Right kidney (tissue), 1 donor: ENCODE measurements at regions not wholly inside any gene's neighbourhood (a gene's known extent, or its start where the extent isn't known, plus 50 kb on each side); places are given as distances from the start of the nearest gene placed in this dataset.
"Not testable (repeated sequence)": the region's sequence is repeated elsewhere in the genome, so short reads cannot be mapped to it uniquely, and the experiment has no call there.

Source experiments
- DNase-seq: peaks from one replicate; pipeline ENCODE4 v3.0.0-alpha.2; 2016

- no peak for DNase-seq
Measured at GRCh38 chr18:24561369-24561965, 101.0 kb downstream of the HRH4 start.

GRCh38 chr18:24567199-24567598 is 106.8 kb downstream of the HRH4 start:
- DNase-seq, result no peak

- DNase-seq, result no peak
Measured at GRCh38 chr18:24570716-24571115, 110.3 kb downstream of the HRH4 start.

GRCh38 chr18:24582771-24583170 is 122.3 kb downstream of the HRH4 start:
- DNase-seq, result no peak

GRCh38 chr18:24584205-24584604 is 123.8 kb downstream of the HRH4 start:
- no peak for DNase-seq

GRCh38 chr18:24584813-24585212 is 124.4 kb downstream of the HRH4 start:
- no peak for DNase-seq

GRCh38 chr18:24585996-24586566 is 125.6 kb downstream of the HRH4 start:
- DNase-seq, result no peak

GRCh38 chr18:24586662-24587360 is 126.4 kb downstream of the HRH4 start:
- no peak for DNase-seq

GRCh38 chr18:24588440-24588839 is 128.0 kb downstream of the HRH4 start:
- no peak for DNase-seq

GRCh38 chr18:24590946-24591345 is 130.5 kb downstream of the HRH4 start:
- no peak for DNase-seq

GRCh38 chr18:24593401-24593800 is 133.0 kb downstream of the HRH4 start:
- DNase-seq, result no peak

- no peak for DNase-seq
Measured at GRCh38 chr18:24593886-24594285, 133.4 kb downstream of the HRH4 start.

GRCh38 chr18:24595561-24596031 is 135.2 kb downstream of the HRH4 start:
- DNase-seq, result peak; percentile 61

- DNase-seq, result no peak
Measured at GRCh38 chr18:24600076-24600654, 139.7 kb downstream of the HRH4 start.

GRCh38 chr18:24601585-24601984 is 141.1 kb downstream of the HRH4 start:
- no peak for DNase-seq

- no peak for DNase-seq
Measured at GRCh38 chr18:24602201-24602600, 141.8 kb downstream of the HRH4 start.

- DNase-seq, result no peak
Measured at GRCh38 chr18:24603151-24603550, 142.7 kb downstream of the HRH4 start.

- no peak for DNase-seq
Measured at GRCh38 chr18:24605444-24605843, 145.0 kb downstream of the HRH4 start.

GRCh38 chr18:24609254-24609653 is 148.8 kb downstream of the HRH4 start:
- no peak for DNase-seq

- no peak for DNase-seq
Measured at GRCh38 chr18:24611075-24611474, 150.6 kb downstream of the HRH4 start.

- DNase-seq, result no peak
Measured at GRCh38 chr18:24613896-24614640, 153.6 kb downstream of the HRH4 start.

- DNase-seq, result no peak
Measured at GRCh38 chr18:24616653-24617052, 156.2 kb downstream of the HRH4 start.

GRCh38 chr18:24624421-24624820 is 164.0 kb downstream of the HRH4 start:
- DNase-seq, result not testable (repeated sequence)
